ENCODE measurements at regions not wholly inside any gene's neighbourhood (a gene's known extent, or its start where the extent isn't known, plus 50 kb on each side); places are given as distances from the start of the nearest gene placed in this dataset.
"Not testable (repeated sequence)": the region's sequence is repeated elsewhere in the genome, so short reads cannot be mapped to it uniquely, and the experiment has no call there.

GRCh38 chr22:15583007-15583406 is 55.0 kb downstream of the OR11H1 start:
- DNase-seq; intact Hi-C loops (cut with DNase I): not testable (repeated sequence)

- DNase-seq; intact Hi-C loops (cut with DNase I): not testable (repeated sequence)
These were observed 74.2 kb downstream of the OR11H1 start for GRCh38 chr22:15602199-15602598.

GRCh38 chr22:15603111-15603510 is 75.1 kb downstream of the OR11H1 start:
- intact Hi-C loops (cut with DNase I); DNase-seq: not testable (repeated sequence)

GRCh38 chr22:15604176-15604575 is 76.2 kb downstream of the OR11H1 start:
- DNase-seq; intact Hi-C loops (cut with DNase I): not testable (repeated sequence)

GRCh38 chr22:15604679-15605078 is 76.7 kb downstream of the OR11H1 start:
- DNase-seq; intact Hi-C loops (cut with DNase I): not testable (repeated sequence)

- peak in 3 of 10 donors; percentile 24 to 87 (median 49) for DNase-seq
- intact Hi-C loops (cut with DNase I): not testable (repeated sequence)
These were observed 76.9 kb upstream of the POTEH start for GRCh38 chr22:15612906-15613305.

GRCh38 chr22:15615136-15615535 is 74.7 kb upstream of the POTEH start:
- DNase-seq: peak in 2 of 10 donors; percentile 16 to 46
- intact Hi-C loops (cut with DNase I): not testable (repeated sequence)

- DNase-seq: peak in 3 of 10 donors; percentile 43 to 66 (median 63)
- intact Hi-C loops (cut with DNase I): not testable (repeated sequence)
These were observed 61.6 kb upstream of the POTEH start for GRCh38 chr22:15628224-15628623.

- intact Hi-C loops (cut with DNase I): not testable (repeated sequence)
- DNase-seq: peak in 2 of 10 donors; percentile 35 to 67
These were observed 53.1 kb upstream of the POTEH start for GRCh38 chr22:15636765-15637164.

GRCh38 chr22:15637471-15637870 is 52.4 kb upstream of the POTEH start:
- peak in 1 of 10 donors; percentile 67 for DNase-seq
- intact Hi-C loops (cut with DNase I): not testable (repeated sequence)

GRCh38 chr22:15637886-15638285 is 51.9 kb upstream of the POTEH start:
- peak in 3 of 10 donors; percentile 32 to 62 (median 39) for DNase-seq
- intact Hi-C loops (cut with DNase I): not testable (repeated sequence)

All from posterior cingulate gyrus (tissue), 11 donors.